HepG2 (cell line): ENCODE measurements at regions not wholly inside any gene's neighbourhood (a gene's known extent, or its start where the extent isn't known, plus 50 kb on each side); places are given as distances from the start of the nearest gene placed in this dataset.

ENCODE experiments used
- ATAC-seq: fragments of 200-7000 bp; cut with Tn5 transposase; 3 replicates; pipeline ENCODE4 v1.9.1; 2020; ENCODE audit warnings: mild to moderate bottlenecking, moderate library complexity
- BruUV-seq: library from RNA; stranded (reverse); fragments of 400-500 nt; replicated peaks from 2 replicates; lab custom pipeline; 2021; lab: Mats Ljungman, UMichigan
- CTCF ChIA-PET: fragments of 300-600 bp; formaldehyde crosslinking; extraction: SDS; loops from one replicate; lab custom pipeline; 2021; ENCODE audit warnings: low total read pairs, inconsistent platforms, low intra/inter-chr PET ratio; lab: Yijun Ruan, JAX
- POLR2A ChIA-PET: fragments of 350-600 bp; sonication (Branson Sonifier 250); formaldehyde crosslinking; loops from one replicate; lab custom pipeline; 2020; ENCODE audit warnings: antibody characterized with exemption, inconsistent platforms; lab: Yijun Ruan, JAX
- DNase-seq: peaks from one replicate; pipeline ENCODE4 v3.0.0-alpha.2; 2015; ENCODE audit warnings: low spot score
- FAIRE-seq: peaks from 3 replicates; lab custom pipeline; 2011; peaks lifted over from hg19 to GRCh38; lab: Jason Lieb, UNC
- H2AFZ ChIP-seq: one replicate; pipeline ENCODE4 v1.6.1; 2011; ENCODE audit warnings: low read length, inconsistent platforms
- H3K27ac ChIP-seq: fragments of 300-600 bp; 3 replicates; pipeline ENCODE4 v1.8.0; 2011; ENCODE audit warnings: mixed run types, mild to moderate bottlenecking, mixed read lengths, low read length, inconsistent platforms; ENCODE audit not compliant: insufficient read depth; ENCODE audit errors: extremely low read length
- H3K27me3 ChIP-seq, 2 experiments: fragments of 200-600 bp in 1 of 2; 2 replicates in 1 of 2; 3 replicates in 1 of 2; pipeline versions ENCODE4 v1.6.0 to v1.8.0; 2011; ENCODE audit warnings: low read length in 2 of 2, mild to moderate bottlenecking in 2 of 2, moderate library complexity in 2 of 2, inconsistent platforms in 1 of 2; ENCODE audit not compliant: insufficient read depth in 2 of 2, control insufficient read depth in 1 of 2
- H3K36me3 ChIP-seq, 2 experiments: fragments of 200-600 bp in 1 of 2; replicated peaks in 1 of 2; 2 replicates in 1 of 2; 3 replicates in 1 of 2; pipeline versions ENCODE4 v1.5.1 to v1.8.0; 2011; ENCODE audit warnings: low read length in 2 of 2, inconsistent platforms in 1 of 2; ENCODE audit not compliant: insufficient read depth in 2 of 2, control insufficient read depth in 1 of 2
- H3K4me1 ChIP-seq: 2 replicates; pipeline ENCODE4 v1.5.1; 2012; ENCODE audit warnings: low read length, inconsistent platforms; ENCODE audit not compliant: insufficient read depth
- H3K4me2 ChIP-seq: 2 replicates; pipeline ENCODE4 v1.6.0; 2011; ENCODE audit warnings: low read depth, low read length, inconsistent platforms
- H3K4me3 ChIP-seq, 3 experiments: fragments of 200-600 bp in 1 of 3; sonication (generic), shearing (Covaris generic) in 1 of 3; replicated peaks in 1 of 3; 2 replicates each; pipeline ENCODE4 v1.5.1; 2011 to 2016; ENCODE audit warnings: low read length in 3 of 3, inconsistent platforms in 2 of 3, low read depth in 2 of 3, mild to moderate bottlenecking in 2 of 3, control low read depth in 1 of 3, mixed read lengths in 1 of 3; ENCODE audit not compliant: insufficient read depth in 1 of 3
- H3K79me2 ChIP-seq: one replicate; pipeline ENCODE4 v1.6.1; 2011; ENCODE audit warnings: low read length, inconsistent platforms; ENCODE audit not compliant: insufficient read depth
- H3K9ac ChIP-seq: 2 replicates; pipeline ENCODE4 v1.6.0; 2011; ENCODE audit warnings: mild to moderate bottlenecking, low read depth, low read length, inconsistent platforms; ENCODE audit not compliant: insufficient read depth
- H3K9me3 ChIP-seq: 2 replicates; pipeline ENCODE4 v1.5.1; 2012; ENCODE audit warnings: mild to moderate bottlenecking, low read length
- H4K20me1 ChIP-seq: 2 replicates; pipeline ENCODE4 v1.6.0; 2011; ENCODE audit warnings: inconsistent platforms, mild to moderate bottlenecking, low read length, moderate library complexity; ENCODE audit not compliant: insufficient read depth
- AGO2 ChIP-seq: fragments of 200-400 bp; formaldehyde crosslinking; optimal IDR thresholded peaks from 2 replicates; pipeline ENCODE3; 2017; ENCODE audit warnings: mild to moderate bottlenecking, low read depth, low read length, moderate library complexity
- FOSL1 ChIP-seq: sonication (generic); formaldehyde crosslinking; IDR thresholded peaks from 2 replicates; pipeline ENCODE4 v1.9.0; 2021; ENCODE audit warnings: missing genetic modification reagents, borderline replicate concordance
- HNRNPUL1 ChIP-seq: fragments of 200-400 bp; formaldehyde crosslinking; IDR thresholded peaks from 2 replicates; pipeline ENCODE4 v1.6.1; 2017; ENCODE audit warnings: low read depth, mild to moderate bottlenecking, low read length, moderate library complexity
- MLLT10 ChIP-seq: sonication (generic); formaldehyde crosslinking; IDR thresholded peaks from 2 replicates; pipeline ENCODE4 v1.4.0; 2020; ENCODE audit warnings: missing genetic modification reagents
- NFKB2 ChIP-seq: sonication (generic); formaldehyde crosslinking; IDR thresholded peaks from 2 replicates; pipeline ENCODE4 v1.4.0; 2020; ENCODE audit warnings: missing genetic modification reagents, borderline replicate concordance
- SP5 ChIP-seq: IDR thresholded peaks from 2 replicates; pipeline ENCODE4 v1.6.1; 2016; ENCODE audit warnings: low read depth, borderline replicate concordance
- U2AF2 ChIP-seq: fragments of 200-400 bp; formaldehyde crosslinking; IDR thresholded peaks from 2 replicates; pipeline ENCODE4 v1.6.1; 2017; ENCODE audit warnings: low read depth, mild to moderate bottlenecking, low read length
- ZBTB38 ChIP-seq: sonication (generic); formaldehyde crosslinking; IDR thresholded peaks from 2 replicates; pipeline ENCODE4 v1.5.1; 2020; ENCODE audit warnings: mild to moderate bottlenecking, missing genetic modification reagents
- ZBTB4 ChIP-seq: sonication (generic); formaldehyde crosslinking; IDR thresholded peaks from 2 replicates; pipeline ENCODE4 v1.4.0; 2020; ENCODE audit warnings: missing genetic modification reagents, mild to moderate bottlenecking, borderline replicate concordance
- ZFP62 ChIP-seq: sonication (generic); formaldehyde crosslinking; IDR thresholded peaks from 2 replicates; pipeline ENCODE4 v1.4.0; 2020; ENCODE audit warnings: missing genetic modification reagents
- ZNF24 ChIP-seq: fragments of 450-650 bp; IDR thresholded peaks from 2 replicates; pipeline ENCODE4 v1.6.1; 2017; ENCODE audit warnings: antibody characterized with exemption, mild to moderate bottlenecking
- ZNF367 ChIP-seq: sonication (generic); formaldehyde crosslinking; IDR thresholded peaks from 2 replicates; pipeline ENCODE4 v1.4.0; 2020; ENCODE audit warnings: missing genetic modification reagents, borderline replicate concordance
- ZNF549 ChIP-seq: sonication (generic); formaldehyde crosslinking; IDR thresholded peaks from 2 replicates; pipeline ENCODE4 v1.5.0; 2020; ENCODE audit warnings: missing genetic modification reagents
- ZNF644 ChIP-seq: IDR thresholded peaks from 2 replicates; pipeline ENCODE4 v1.6.1; 2016; ENCODE audit warnings: low read depth
- WGBS: methylation state at CpG from one replicate; pipeline ENCODE4 v1.1.6; 2017; ENCODE audit warnings: low lambda C conversion rate; 5-methylcytosine and 5-hydroxymethylcytosine counted together
- in situ Hi-C: cut with HindIII; loops from 2 replicates; pipeline ENCODE4 v1.10.0; 2017; ENCODE audit warnings: low pct_unique_long_range_greater_than_20kb; ENCODE audit not compliant: extremely low pct_ligation_motif_present
- intact Hi-C: fragments of 100-400 bp; cut with micrococcal nuclease; formaldehyde crosslinking; loops from one replicate; pipeline ENCODE4 v1.10.0; 2022; ENCODE audit not compliant: unreplicated experiment

DNA sequence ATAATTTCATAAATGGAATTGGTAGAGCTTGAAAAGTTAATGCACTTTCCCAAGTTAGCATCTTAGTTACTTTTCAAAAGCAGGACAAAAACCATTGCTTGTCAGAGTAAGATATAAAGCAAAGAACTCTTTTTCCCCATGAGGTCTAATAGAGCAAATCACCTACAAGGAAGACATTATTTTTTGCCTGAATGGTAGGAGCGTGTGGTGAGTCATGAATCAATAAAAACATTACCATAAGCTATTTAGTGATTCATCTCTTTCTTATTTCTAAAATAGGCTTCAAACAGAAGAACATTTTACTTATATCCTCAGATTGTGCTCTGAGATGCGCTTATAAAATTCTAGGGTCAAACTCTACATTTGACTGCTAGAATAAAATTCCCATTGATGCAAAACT, 109.4 kb upstream of the GPRIN3 start:
- Histone ChIP-seq H3K79me2 (no peaks in the 10 kb centered on the region), H3K9ac (no peak overlapping the region), H3K36me3 (no peaks in the 10 kb centered on the region), H3K4me3 (no peak overlapping the region), H3K9me3 (no peaks in the 10 kb centered on the region), H2AFZ (no peak overlapping the region), H3K27ac (no peak overlapping the region), H3K4me2 (no peak overlapping the region), H4K20me1 (no peaks in the 10 kb centered on the region), H3K27me3 (no peaks in the 10 kb centered on the region), H3K4me1 (no peaks in the 10 kb centered on the region)
- in situ Hi-C loops = no loop called here
- ChIA-PET POLR2A (no interaction called here), CTCF (no interaction called here)
- DNase-seq = no peak
- no peak for TF ChIP-seq ZFP62 (CRISPR knock-in tag)
- TF ChIP-seq ZNF367 = no peak
- TF ChIP-seq ZBTB4 (CRISPR knock-in tag) = no peak
- TF ChIP-seq FOSL1 (CRISPR knock-in tag) = no peak
- no peak for TF ChIP-seq ZNF24
- no peak for TF ChIP-seq ZNF549 (CRISPR knock-in tag)
- no peak for TF ChIP-seq U2AF2
- no peak for TF ChIP-seq AGO2
- TF ChIP-seq ZBTB38 = no peak
- no peak for TF ChIP-seq NFKB2
- no peak for TF ChIP-seq HNRNPUL1
- no peak for TF ChIP-seq MLLT10 (CRISPR knock-in tag)
- TF ChIP-seq ZNF644 = no peak
- TF ChIP-seq SP5 (CRISPR knock-in tag) = no peak
- FAIRE-seq = no peak
- 0% methylated on average over 2 of the region's 2 CpGs for WGBS
- no peak for ATAC-seq
- no TSS peak for BruUV-seq
- intact Hi-C loops = no loop called here
